ENCODE measurements at regions not wholly inside any gene's neighbourhood (a gene's known extent, or its start where the extent isn't known, plus 50 kb on each side); places are given as distances from the start of the nearest gene placed in this dataset.

GRCh38 chr12:13686260-13686659 is 295.1 kb downstream of the GRIN2B start:
- no peak for TF ChIP-seq CTCF (IDR thresholded peaks at IDR 0.05; ENCODE audit: poor library complexity)
- no peak for TF ChIP-seq EZH2 (IDR thresholded peaks at IDR 0.05; ENCODE audit: borderline replicate concordance)
- TF ChIP-seq EZH2phosphoT487 (IDR thresholded peaks at IDR 0.05; ENCODE audit: low read depth, severe bottlenecking, unreplicated experiment): no peak
